Activated naive CD4-positive, alpha-beta T cell treated with anti-CD3 and anti-CD28 coated beads, Interleukin-2, amount 50 U/mL, for 16 hours (primary cell): ENCODE measurements at regions not wholly inside any gene's neighbourhood (a gene's known extent, or its start where the extent isn't known, plus 50 kb on each side); places are given as distances from the start of the nearest gene placed in this dataset.

Experiments used
- DNase-seq: peaks from one replicate; pipeline ENCODE4 v3.0.0-alpha.2; 2020

DNA sequence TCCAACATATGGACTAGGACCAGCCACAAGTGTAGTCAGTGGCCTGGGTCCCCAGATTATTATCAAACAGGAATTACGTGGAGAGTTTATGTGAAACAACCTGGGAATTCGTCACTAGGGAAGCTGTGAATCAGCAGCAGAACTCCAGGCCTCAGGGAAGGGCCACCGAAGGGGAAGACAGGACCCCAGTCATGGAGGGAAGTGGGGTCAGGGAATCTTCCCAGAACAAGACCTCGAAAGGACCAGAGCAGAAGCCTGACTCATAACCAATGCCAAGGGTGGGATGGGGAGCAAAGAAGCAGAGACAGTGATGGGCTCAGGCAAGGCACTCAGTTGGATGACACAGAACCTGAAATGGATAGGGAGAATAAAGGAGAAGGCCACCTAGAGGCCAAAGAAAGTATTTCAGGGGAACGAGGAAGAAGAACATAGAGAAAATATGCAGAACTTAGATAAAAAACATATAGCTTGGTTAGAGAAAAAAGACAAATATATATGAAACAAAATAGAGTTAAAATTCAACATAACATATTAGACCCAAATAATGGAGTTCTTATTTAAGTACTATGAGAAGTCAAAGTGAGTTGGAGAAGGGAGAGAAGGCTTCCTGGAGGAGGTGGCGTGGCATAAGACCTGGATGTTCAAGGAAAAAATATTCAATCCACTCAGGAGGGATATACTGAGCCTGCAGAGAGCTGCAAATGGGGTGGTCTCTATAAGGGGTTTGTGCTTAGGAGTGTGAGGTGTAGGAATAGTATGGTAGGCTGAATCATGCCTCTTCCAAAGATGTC is 66.7 kb upstream of the CAST start:
- no peak for DNase-seq

GRCh38 chr5:96597438-96598020 is 64.6 kb upstream of the CAST start:
- DNase-seq, result no peak

GRCh38 chr5:96601200-96601599 is 61.0 kb upstream of the CAST start:
- DNase-seq, result no peak

DNA sequence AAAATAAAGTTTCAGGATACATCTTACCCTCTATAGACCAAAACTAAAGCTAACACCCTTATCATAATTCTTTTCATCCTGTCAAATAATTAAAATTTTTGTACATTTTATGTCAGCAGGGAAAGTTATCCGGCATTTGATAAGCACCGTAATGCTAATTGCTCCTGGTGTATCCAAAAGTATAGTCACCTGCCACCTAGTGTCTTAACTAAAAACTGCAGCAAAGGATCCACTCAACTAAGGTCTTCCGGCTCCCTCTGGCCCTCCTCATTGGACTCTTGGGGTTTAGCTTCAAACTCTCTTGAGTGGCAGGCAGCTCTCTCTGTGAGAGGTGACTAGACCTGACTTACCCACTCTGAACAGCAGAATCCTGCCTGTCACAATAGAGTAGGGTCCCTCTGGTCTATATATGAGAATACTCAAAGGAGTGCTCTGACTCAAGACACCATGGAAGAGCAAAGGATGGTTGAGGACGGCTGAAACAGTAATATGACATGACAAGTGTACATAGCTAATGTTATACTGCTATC is 60.4 kb upstream of the CAST start:
- peak; percentile 33 for DNase-seq

DNA sequence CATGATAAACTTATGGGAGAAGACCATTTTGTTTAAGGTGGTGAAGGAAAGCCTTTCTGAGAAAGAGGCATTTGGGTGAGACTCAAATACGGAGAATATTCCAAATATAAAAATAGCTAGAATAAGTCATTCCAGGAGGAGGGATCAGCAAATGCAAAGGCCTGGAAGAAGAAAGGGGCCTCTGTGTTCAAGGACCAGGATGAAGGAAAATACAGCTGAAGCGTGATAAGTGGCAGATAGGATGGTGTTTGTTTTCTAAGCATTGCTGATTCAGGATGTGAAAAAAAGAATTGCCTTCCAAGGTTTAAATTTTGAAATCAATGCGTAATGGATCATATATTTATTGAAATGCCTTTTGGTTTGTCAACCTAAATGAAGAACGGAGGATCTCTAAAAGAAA is 59.4 kb upstream of the CAST start:
- DNase-seq, result no peak

GRCh38 chr5:96605144-96605837 is 56.9 kb upstream of the CAST start:
- no peak for DNase-seq

GRCh38 chr5:96609369-96609768 is 52.8 kb upstream of the CAST start:
- DNase-seq, result no peak

- no peak for DNase-seq
Observed at GRCh38 chr5:96610747-96611146, 51.4 kb upstream of the CAST start.

- DNase-seq, result no peak
Observed at GRCh38 chr5:96611946-96612345, 50.2 kb upstream of the CAST start.
